ENCODE measurements at regions not wholly inside any gene's neighbourhood (a gene's known extent, or its start where the extent isn't known, plus 50 kb on each side); places are given as distances from the start of the nearest gene placed in this dataset.

DNA sequence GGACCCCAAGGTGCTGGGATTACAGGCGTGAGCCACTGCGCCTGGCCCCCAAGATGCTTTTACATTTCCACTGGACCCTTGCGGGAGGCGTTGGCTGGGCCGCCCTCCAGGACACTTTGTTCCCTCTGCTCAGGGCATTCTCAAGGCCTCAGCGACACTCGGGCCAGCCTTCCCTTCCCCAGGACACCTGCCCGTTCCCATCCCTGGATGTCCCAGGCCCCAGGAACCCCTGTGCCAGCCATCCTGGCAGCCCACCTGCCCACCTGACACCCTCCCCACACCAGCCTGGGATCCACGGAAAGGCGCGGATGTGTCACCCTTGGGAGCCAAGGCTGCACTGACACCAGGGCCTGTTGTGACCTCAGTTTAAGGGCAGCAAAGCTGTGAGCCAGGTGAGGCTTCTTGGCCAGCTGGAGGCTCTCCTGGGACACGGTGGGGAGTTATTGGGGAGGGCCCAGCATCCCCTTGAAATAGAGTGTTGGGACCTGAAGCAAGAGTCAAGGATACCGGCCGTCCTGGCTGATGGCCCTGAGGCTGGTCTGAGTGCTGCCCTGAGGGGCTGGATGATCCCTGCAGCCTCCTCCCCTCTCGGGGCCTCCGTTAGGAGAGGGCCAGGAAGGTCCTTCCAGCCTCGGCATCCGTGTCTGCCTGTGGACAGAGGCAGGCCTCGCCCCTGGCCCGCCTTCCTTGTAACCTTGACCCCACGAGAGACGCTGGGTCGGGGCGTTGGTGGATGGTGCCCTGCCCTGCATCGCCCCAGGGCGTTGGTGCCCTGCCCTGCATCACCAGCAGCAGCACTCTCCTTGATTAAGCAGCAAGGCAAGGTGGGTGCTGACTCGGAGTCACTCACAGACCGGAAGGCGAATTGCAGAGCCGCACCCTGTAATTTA lies 84.2 kb upstream of the BHLHE23 start:
- TF ChIP-seq, protein P1, sequence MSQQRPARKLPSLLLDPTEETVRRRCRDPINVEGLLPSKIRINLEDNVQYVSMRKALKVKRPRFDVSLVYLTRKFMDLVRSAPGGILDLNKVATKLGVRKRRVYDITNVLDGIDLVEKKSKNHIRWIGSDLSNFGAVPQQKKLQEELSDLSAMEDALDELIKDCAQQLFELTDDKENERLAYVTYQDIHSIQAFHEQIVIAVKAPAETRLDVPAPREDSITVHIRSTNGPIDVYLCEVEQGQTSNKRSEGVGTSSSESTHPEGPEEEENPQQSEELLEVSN (IDR thresholded peaks at IDR 0.05; ENCODE audit: borderline replicate concordance in 1 of 2, extremely low read depth in 1 of 2, insufficient read depth in 1 of 2, insufficient read length in 1 of 2, low read depth in 1 of 2, low read length in 1 of 2, poor library complexity in 1 of 2, severe bottlenecking in 1 of 2): no peak
- no peak for TF ChIP-seq ADNP (tag; IDR thresholded peaks at IDR 0.05)
- TF ChIP-seq DPF2 (IDR thresholded peaks at IDR 0.05): no peak
- TF ChIP-seq, protein P2, sequence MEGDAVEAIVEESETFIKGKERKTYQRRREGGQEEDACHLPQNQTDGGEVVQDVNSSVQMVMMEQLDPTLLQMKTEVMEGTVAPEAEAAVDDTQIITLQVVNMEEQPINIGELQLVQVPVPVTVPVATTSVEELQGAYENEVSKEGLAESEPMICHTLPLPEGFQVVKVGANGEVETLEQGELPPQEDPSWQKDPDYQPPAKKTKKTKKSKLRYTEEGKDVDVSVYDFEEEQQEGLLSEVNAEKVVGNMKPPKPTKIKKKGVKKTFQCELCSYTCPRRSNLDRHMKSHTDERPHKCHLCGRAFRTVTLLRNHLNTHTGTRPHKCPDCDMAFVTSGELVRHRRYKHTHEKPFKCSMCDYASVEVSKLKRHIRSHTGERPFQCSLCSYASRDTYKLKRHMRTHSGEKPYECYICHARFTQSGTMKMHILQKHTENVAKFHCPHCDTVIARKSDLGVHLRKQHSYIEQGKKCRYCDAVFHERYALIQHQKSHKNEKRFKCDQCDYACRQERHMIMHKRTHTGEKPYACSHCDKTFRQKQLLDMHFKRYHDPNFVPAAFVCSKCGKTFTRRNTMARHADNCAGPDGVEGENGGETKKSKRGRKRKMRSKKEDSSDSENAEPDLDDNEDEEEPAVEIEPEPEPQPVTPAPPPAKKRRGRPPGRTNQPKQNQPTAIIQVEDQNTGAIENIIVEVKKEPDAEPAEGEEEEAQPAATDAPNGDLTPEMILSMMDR (IDR thresholded peaks at IDR 0.05 in 2 of 3, conservative IDR thresholded peaks at IDR 0.05 in 1 of 3; ENCODE audit: insufficient read depth in 2 of 3, low read depth in 1 of 3, low read length in 3 of 3): no peak
- no peak for TF ChIP-seq SREBF2 (CRISPR knock-in tag; IDR thresholded peaks at IDR 0.05)
- no peak for TF ChIP-seq ZNF76 (CRISPR knock-in tag; IDR thresholded peaks at IDR 0.05; ENCODE audit: borderline replicate concordance)

Data from K562 (cell line).